H1 (cell line): ENCODE measurements at regions not wholly inside any gene's neighbourhood (a gene's known extent, or its start where the extent isn't known, plus 50 kb on each side); places are given as distances from the start of the nearest gene placed in this dataset.
A peak's percentile ranks its signal among the peaks of the same experiment; 100 is the strongest.

ENCODE experiments used
- ASH2L ChIP-seq: fragments of 200-600, 300-600 bp; sonication (generic); IDR thresholded peaks from one replicate; pipeline ENCODE4 v1.7.1; 2017; ENCODE audit warnings: low read length
- BACH1 ChIP-seq: IDR thresholded peaks from 2 replicates; pipeline ENCODE4 v1.6.1; 2012; ENCODE audit warnings: low read length, improper control_type of control experiment
- CEBPB ChIP-seq: IDR thresholded peaks from 2 replicates; pipeline ENCODE4 v1.6.1; 2012; ENCODE audit warnings: low read depth, low read length
- CHD7 ChIP-seq: fragments of 300-600 bp; sonication (generic); IDR thresholded peaks from 2 replicates; pipeline ENCODE4 v1.7.1; 2012; ENCODE audit warnings: low read length, moderate library complexity, mild to moderate bottlenecking, inconsistent platforms; ENCODE audit not compliant: insufficient replicate concordance
- EP300 ChIP-seq, 2 experiments: IDR thresholded peaks; 1 replicate in 1 of 2; 2 replicates in 1 of 2; pipeline ENCODE4 v1.6.1; 2011 to 2012; ENCODE audit warnings: low read depth in 2 of 2, low read length in 2 of 2, mild to moderate bottlenecking in 2 of 2, borderline replicate concordance in 1 of 2, inconsistent platforms in 1 of 2, moderate library complexity in 1 of 2
- RAD21 ChIP-seq, 2 experiments: IDR thresholded peaks in 1 of 2; conservative IDR thresholded peaks in 1 of 2; 2 replicates each; pipeline ENCODE4 v1.6.1; 2011; ENCODE audit warnings: low read depth in 2 of 2, low read length in 2 of 2, improper control_type of control experiment in 1 of 2, inconsistent platforms in 1 of 2, mild to moderate bottlenecking in 1 of 2, moderate library complexity in 1 of 2
- RXRA ChIP-seq: IDR thresholded peaks from 2 replicates; pipeline ENCODE4 v1.6.1; 2011; ENCODE audit warnings: low read depth, mild to moderate bottlenecking, low read length, moderate library complexity; ENCODE audit not compliant: insufficient read depth
- SIN3A ChIP-seq, 2 experiments: IDR thresholded peaks in 1 of 2; conservative IDR thresholded peaks in 1 of 2; 2 replicates each; pipeline ENCODE4 v1.6.1; 2011 to 2012; ENCODE audit warnings: low read length in 2 of 2, improper control_type of control experiment in 1 of 2, low read depth in 1 of 2, mild to moderate bottlenecking in 1 of 2
- TEAD4 ChIP-seq: IDR thresholded peaks from 2 replicates; pipeline ENCODE4 v1.6.1; 2012; ENCODE audit warnings: low read depth, low read length, inconsistent platforms, mixed read lengths
- USF2 ChIP-seq: IDR thresholded peaks from 2 replicates; pipeline ENCODE4 v1.6.1; 2011; ENCODE audit warnings: low read length, improper control_type of control experiment

DNA sequence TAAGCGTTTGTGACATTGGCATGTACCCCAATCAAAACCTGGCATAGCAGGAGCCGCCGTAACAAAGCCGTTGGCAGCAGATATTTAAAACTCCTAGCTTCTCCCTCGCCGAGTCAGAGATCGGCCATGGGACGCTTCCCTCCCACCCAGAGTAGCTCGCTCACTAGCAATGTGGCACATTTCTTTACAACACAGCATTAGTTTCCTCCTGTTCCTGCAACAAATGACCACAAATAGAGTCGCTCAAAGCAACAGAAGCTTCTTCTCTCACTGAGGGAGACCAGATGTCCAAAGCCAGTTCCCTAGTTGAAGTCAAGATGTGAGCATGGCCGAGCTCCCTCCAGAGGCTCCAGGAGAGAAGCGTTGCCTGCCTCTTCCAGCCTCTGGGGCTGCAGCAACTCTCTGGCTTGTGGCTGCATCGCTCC, 106.7 kb downstream of the RBFOX3 start (continued):
- no peak for TF ChIP-seq CHD7
- no peak for TF ChIP-seq EP300 (IDR thresholded peaks at IDR 0.05; ENCODE audit: borderline replicate concordance in 1 of 2, low read depth in 2 of 2, low read length in 2 of 2)
- peak; percentile 8 to 43; a peak in 3 of 4 replicates for TF ChIP-seq RAD21 (IDR thresholded peaks at IDR 0.05 in 1 of 2, conservative IDR thresholded peaks at IDR 0.05 in 1 of 2; ENCODE audit: low read depth in 2 of 2, low read length in 2 of 2)
- TF ChIP-seq CEBPB: no peak
- TF ChIP-seq USF2: no peak
- TF ChIP-seq BACH1: no peak
- TF ChIP-seq TEAD4: no peak
- no peak for TF ChIP-seq SIN3A (conservative IDR thresholded peaks at IDR 0.05 in 1 of 2, IDR thresholded peaks at IDR 0.05 in 1 of 2; ENCODE audit: low read depth in 1 of 2, low read length in 2 of 2)
- no peak for TF ChIP-seq ASH2L
- no peak for TF ChIP-seq RXRA
